ENCODE measurements at regions not wholly inside any gene's neighbourhood (a gene's known extent, or its start where the extent isn't known, plus 50 kb on each side); places are given as distances from the start of the nearest gene placed in this dataset.

DNA sequence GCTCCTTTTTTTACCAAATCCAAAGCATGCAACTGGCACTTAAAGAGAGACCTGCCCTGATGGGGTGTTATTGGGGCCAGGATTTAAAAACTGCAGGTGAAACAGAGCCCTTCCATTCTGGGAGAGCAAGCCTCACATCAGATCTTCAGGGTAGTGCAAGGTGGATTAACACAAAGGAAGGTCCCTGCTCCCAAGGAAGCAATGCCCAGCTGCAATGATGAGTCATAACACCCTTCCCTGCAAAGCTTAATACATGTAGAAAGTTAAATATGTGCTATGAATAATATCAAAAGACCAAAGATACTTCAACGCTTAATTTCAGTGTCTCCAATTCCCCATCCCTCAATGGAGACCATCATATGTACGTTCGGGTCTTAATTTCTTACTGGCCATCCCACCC, 508.0 kb downstream of the OMA1 start:
- DNase-seq (ENCODE audit: extremely low spot score), result no peak
- TF ChIP-seq CTCF (IDR thresholded peaks at IDR 0.05; ENCODE audit: control extremely low read depth, extremely low read depth, low read depth, missing control alignments), result no peak
- ChIA-PET POLR2A (no interaction called here), CTCF (interaction anchor here (0.9 to 1.6 kb wide), 5 partner anchors 8 to 36 kb away, joined by 3 to 5 read pairs (median 3); no protein-coding TSS in a partner anchor)

- POLR2A ChIA-PET, result no interaction called here
- TF ChIP-seq CTCF (IDR thresholded peaks at IDR 0.05; ENCODE audit: control extremely low read depth, extremely low read depth, low read depth, missing control alignments), result no peak
Measured at GRCh38 chr1:58035523-58035922, 511.0 kb downstream of the OMA1 start.

DNA sequence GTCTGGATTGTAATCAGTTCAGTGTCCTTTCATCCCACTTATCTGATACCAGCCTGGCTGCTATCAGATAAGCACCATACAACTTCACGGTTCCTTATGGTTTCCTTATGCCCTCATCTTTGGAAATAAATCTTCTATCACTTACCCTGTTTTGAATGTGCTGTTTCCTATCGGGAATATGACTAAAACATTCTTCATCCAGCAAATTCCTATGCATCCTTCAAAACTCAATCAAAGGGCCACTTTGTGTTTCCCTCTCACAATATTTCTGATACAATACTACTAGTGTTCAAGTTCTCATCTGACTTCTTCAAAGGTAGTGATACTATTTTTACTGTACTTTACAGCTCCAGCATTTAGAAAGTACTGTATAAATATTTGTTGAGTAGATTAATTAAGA, 513.2 kb downstream of the OMA1 start:
- CTCF ChIA-PET, result no interaction called here
- no peak for DNase-seq (ENCODE audit: extremely low spot score)
- POLR2A ChIA-PET, result no interaction called here
- TF ChIP-seq CTCF (IDR thresholded peaks at IDR 0.05; ENCODE audit: control extremely low read depth, extremely low read depth, low read depth, missing control alignments), result no peak

More at GRCh38 chr1:58035523-58035922, 511.0 kb downstream of the OMA1 start:
- no peak for DNase-seq (ENCODE audit: extremely low spot score)
- CTCF ChIA-PET, result interaction anchor here (1.5 to 1.7 kb wide), 3 partner anchors 11 to 1203 kb away, joined by 5 to 9 read pairs (median 7); no protein-coding TSS in a partner anchor

- DNase-seq (ENCODE audit: extremely low spot score), result no peak
- no peak for TF ChIP-seq CTCF (IDR thresholded peaks at IDR 0.05; ENCODE audit: control extremely low read depth, extremely low read depth, low read depth, missing control alignments)
- ChIA-PET POLR2A (no interaction called here), CTCF (interaction anchor here (0.9 to 1.7 kb wide), 4 partner anchors 14 to 29 kb away, joined by 3 to 4 read pairs (median 3); no protein-coding TSS in a partner anchor)
Measured at GRCh38 chr1:58032611-58033073, 513.9 kb downstream of the OMA1 start.

DNA sequence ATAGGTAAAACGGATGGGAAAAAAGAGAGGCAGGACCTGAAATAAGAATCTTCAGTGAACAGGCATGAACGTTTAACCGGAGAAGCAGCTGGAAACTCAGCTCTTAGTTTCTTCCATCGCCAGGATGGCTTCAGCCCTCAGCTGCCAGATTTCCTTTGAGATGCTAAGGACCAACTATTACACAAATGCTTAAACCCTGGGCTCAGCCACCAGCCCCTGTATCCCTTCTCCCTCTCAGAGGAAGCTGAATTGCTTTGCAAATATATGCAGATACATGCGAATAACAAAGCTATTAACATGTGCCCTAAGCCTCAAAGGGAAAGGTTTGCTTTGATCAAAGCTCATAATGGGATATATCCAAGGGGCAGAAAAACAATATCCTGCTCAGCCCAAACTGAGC, 515.1 kb downstream of the OMA1 start:
- TF ChIP-seq CTCF (IDR thresholded peaks at IDR 0.05; ENCODE audit: control extremely low read depth, extremely low read depth, low read depth, missing control alignments), result no peak
- CTCF ChIA-PET, result interaction anchor here (0.8 to 1.7 kb wide), 6 partner anchors 10 to 63 kb away, joined by 3 to 4 read pairs (median 4); no protein-coding TSS in a partner anchor
- POLR2A ChIA-PET, result no interaction called here
- DNase-seq (ENCODE audit: extremely low spot score), result no peak

DNA sequence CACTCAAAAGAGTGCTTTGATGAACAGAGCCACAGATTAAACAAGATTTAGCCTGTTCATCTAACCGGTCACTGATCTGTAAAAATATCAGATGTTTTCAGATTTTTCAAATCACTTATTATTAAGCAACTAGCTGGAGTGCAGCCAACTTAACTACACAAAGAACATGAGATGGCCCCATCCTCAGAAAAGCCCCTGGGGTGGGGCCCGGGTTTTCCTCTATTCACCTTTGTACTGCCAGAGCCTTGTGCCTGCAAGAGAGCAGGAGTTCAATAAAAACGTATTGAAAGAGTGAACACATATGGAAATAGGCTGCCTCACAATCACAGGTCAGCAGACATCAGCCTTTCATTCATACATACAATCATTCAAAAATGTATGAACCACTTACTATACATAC, 516.1 kb downstream of the OMA1 start:
- ChIA-PET POLR2A (no interaction called here), CTCF (interaction anchor here (1.4 kb wide), 1 partner anchor 62 kb away, joined by 4 read pairs; no protein-coding TSS in a partner anchor)
- no peak for TF ChIP-seq CTCF (IDR thresholded peaks at IDR 0.05; ENCODE audit: control extremely low read depth, extremely low read depth, low read depth, missing control alignments)
- DNase-seq (ENCODE audit: extremely low spot score), result no peak

Measured in GM10248 (cell line).